HepG2 (cell line): ENCODE measurements at regions not wholly inside any gene's neighbourhood (a gene's known extent, or its start where the extent isn't known, plus 50 kb on each side); places are given as distances from the start of the nearest gene placed in this dataset.

Experiments
- ATAC-seq: fragments of 200-7000 bp; cut with Tn5 transposase; 3 replicates; pipeline ENCODE4 v1.9.1; 2020; ENCODE audit warnings: mild to moderate bottlenecking, moderate library complexity
- BruUV-seq: library from RNA; stranded (reverse); fragments of 400-500 nt; replicated peaks from 2 replicates; lab custom pipeline; 2021; lab: Mats Ljungman, UMichigan
- CTCF ChIA-PET: fragments of 300-600 bp; formaldehyde crosslinking; extraction: SDS; loops from one replicate; lab custom pipeline; 2021; ENCODE audit warnings: low total read pairs, inconsistent platforms, low intra/inter-chr PET ratio; lab: Yijun Ruan, JAX
- POLR2A ChIA-PET: fragments of 350-600 bp; sonication (Branson Sonifier 250); formaldehyde crosslinking; loops from one replicate; lab custom pipeline; 2020; ENCODE audit warnings: antibody characterized with exemption, inconsistent platforms; lab: Yijun Ruan, JAX
- DNase-seq: peaks from one replicate; pipeline ENCODE4 v3.0.0-alpha.2; 2015; ENCODE audit warnings: low spot score
- FAIRE-seq: peaks from 3 replicates; lab custom pipeline; 2011; peaks lifted over from hg19 to GRCh38; lab: Jason Lieb, UNC
- H2AFZ ChIP-seq: one replicate; pipeline ENCODE4 v1.6.1; 2011; ENCODE audit warnings: low read length, inconsistent platforms
- H3K27ac ChIP-seq: fragments of 300-600 bp; 3 replicates; pipeline ENCODE4 v1.8.0; 2011; ENCODE audit warnings: mixed run types, mild to moderate bottlenecking, mixed read lengths, low read length, inconsistent platforms; ENCODE audit not compliant: insufficient read depth; ENCODE audit errors: extremely low read length
- H3K27me3 ChIP-seq, 2 experiments: fragments of 200-600 bp in 1 of 2; 2 replicates in 1 of 2; 3 replicates in 1 of 2; pipeline versions ENCODE4 v1.6.0 to v1.8.0; 2011; ENCODE audit warnings: low read length in 2 of 2, mild to moderate bottlenecking in 2 of 2, moderate library complexity in 2 of 2, inconsistent platforms in 1 of 2; ENCODE audit not compliant: insufficient read depth in 2 of 2, control insufficient read depth in 1 of 2
- H3K36me3 ChIP-seq, 2 experiments: fragments of 200-600 bp in 1 of 2; replicated peaks in 1 of 2; 2 replicates in 1 of 2; 3 replicates in 1 of 2; pipeline versions ENCODE4 v1.5.1 to v1.8.0; 2011; ENCODE audit warnings: low read length in 2 of 2, inconsistent platforms in 1 of 2; ENCODE audit not compliant: insufficient read depth in 2 of 2, control insufficient read depth in 1 of 2
- H3K4me1 ChIP-seq: 2 replicates; pipeline ENCODE4 v1.5.1; 2012; ENCODE audit warnings: low read length, inconsistent platforms; ENCODE audit not compliant: insufficient read depth
- H3K4me2 ChIP-seq: 2 replicates; pipeline ENCODE4 v1.6.0; 2011; ENCODE audit warnings: low read depth, low read length, inconsistent platforms
- H3K4me3 ChIP-seq, 3 experiments: fragments of 200-600 bp in 1 of 3; sonication (generic), shearing (Covaris generic) in 1 of 3; replicated peaks in 1 of 3; 2 replicates each; pipeline ENCODE4 v1.5.1; 2011 to 2016; ENCODE audit warnings: low read length in 3 of 3, inconsistent platforms in 2 of 3, low read depth in 2 of 3, mild to moderate bottlenecking in 2 of 3, control low read depth in 1 of 3, mixed read lengths in 1 of 3; ENCODE audit not compliant: insufficient read depth in 1 of 3
- H3K79me2 ChIP-seq: one replicate; pipeline ENCODE4 v1.6.1; 2011; ENCODE audit warnings: low read length, inconsistent platforms; ENCODE audit not compliant: insufficient read depth
- H3K9ac ChIP-seq: 2 replicates; pipeline ENCODE4 v1.6.0; 2011; ENCODE audit warnings: mild to moderate bottlenecking, low read depth, low read length, inconsistent platforms; ENCODE audit not compliant: insufficient read depth
- H3K9me3 ChIP-seq: 2 replicates; pipeline ENCODE4 v1.5.1; 2012; ENCODE audit warnings: mild to moderate bottlenecking, low read length
- H4K20me1 ChIP-seq: 2 replicates; pipeline ENCODE4 v1.6.0; 2011; ENCODE audit warnings: inconsistent platforms, mild to moderate bottlenecking, low read length, moderate library complexity; ENCODE audit not compliant: insufficient read depth
- FOXA3 ChIP-seq: IDR thresholded peaks from 2 replicates; pipeline ENCODE4 v1.6.1; 2016; ENCODE audit warnings: missing genetic modification reagents, missing compliant biosample characterization
- GABPB1 ChIP-seq: IDR thresholded peaks from 2 replicates; pipeline ENCODE4 v1.6.1; 2016; ENCODE audit warnings: mild to moderate bottlenecking, missing genetic modification reagents, moderate library complexity, missing compliant biosample characterization
- RAD51 ChIP-seq: fragments of 450-650 bp; IDR thresholded peaks from 2 replicates; pipeline ENCODE4 v1.6.1; 2016; ENCODE audit warnings: borderline replicate concordance
- WGBS: methylation state at CpG from one replicate; pipeline ENCODE4 v1.1.6; 2017; ENCODE audit warnings: low lambda C conversion rate; 5-methylcytosine and 5-hydroxymethylcytosine counted together
- in situ Hi-C: cut with HindIII; loops from 2 replicates; pipeline ENCODE4 v1.10.0; 2017; ENCODE audit warnings: low pct_unique_long_range_greater_than_20kb; ENCODE audit not compliant: extremely low pct_ligation_motif_present
- intact Hi-C: fragments of 100-400 bp; cut with micrococcal nuclease; formaldehyde crosslinking; loops from one replicate; pipeline ENCODE4 v1.10.0; 2022; ENCODE audit not compliant: unreplicated experiment
- TF ChIP-seq, protein P1 (sequence below): sonication (generic); formaldehyde crosslinking; conservative IDR thresholded peaks from 2 replicates; pipeline ENCODE4 v1.4.0; 2020; ENCODE audit warnings: missing genetic modification reagents
- TF ChIP-seq, protein P2 (sequence below): fragments of 450-650 bp; IDR thresholded peaks from 2 replicates; pipeline ENCODE4 v1.6.1; 2017
- TF ChIP-seq, protein P3 (sequence below): sonication (generic); formaldehyde crosslinking; IDR thresholded peaks from 2 replicates; pipeline ENCODE4 v1.4.0; 2020; ENCODE audit warnings: missing genetic modification reagents, mild to moderate bottlenecking, borderline replicate concordance
- TF ChIP-seq, protein P4 (sequence below): sonication (generic); formaldehyde crosslinking; IDR thresholded peaks from one replicate; pipeline ENCODE4 v1.5.1; 2020; ENCODE audit warnings: mild to moderate bottlenecking, missing genetic modification reagents; ENCODE audit errors: not compliant biosample characterization

DNA sequence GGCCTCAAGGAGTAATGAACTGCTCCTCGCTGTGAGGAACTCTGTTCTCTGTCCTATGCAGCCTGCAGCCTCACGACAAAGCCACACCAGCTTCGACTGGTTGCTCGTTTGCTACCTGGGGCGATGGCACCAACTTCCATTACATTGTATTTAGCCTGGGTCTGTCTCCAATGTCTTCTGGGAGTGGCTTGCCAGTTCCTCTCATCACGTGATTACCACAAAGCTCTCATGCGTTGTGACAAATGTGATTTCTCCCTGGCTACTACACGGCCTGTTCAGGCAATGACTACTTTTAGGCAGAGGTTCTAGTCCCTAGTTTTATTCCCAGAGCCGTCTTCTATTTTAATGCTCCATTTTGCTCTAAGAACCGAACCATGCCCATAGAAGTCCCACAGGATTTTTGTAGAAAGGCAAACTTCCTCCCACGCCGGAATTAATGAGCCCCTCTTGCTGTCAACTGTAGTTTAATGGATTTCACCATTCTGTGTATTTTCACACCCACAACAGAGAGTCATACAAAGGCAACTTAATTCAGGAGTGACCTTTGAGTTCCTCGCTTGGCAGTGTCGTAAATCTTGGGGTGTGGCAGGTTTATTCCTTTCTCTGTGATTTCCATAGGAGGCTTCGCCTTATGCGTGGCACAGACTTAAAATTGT is 351.9 kb downstream of the EFNB2 start:
- intact Hi-C loops (no loop called here), in situ Hi-C loops (no loop called here)
- POLR2A ChIA-PET: no interaction called here
- Histone ChIP-seq H3K4me1 (no peaks in the 10 kb centered on the region), H3K9ac (no peak overlapping the region), H3K27ac (no peak overlapping the region), H3K4me2 (no peak overlapping the region), H3K27me3 (no peaks in the 10 kb centered on the region; a peak in 1 of 5 replicates), H3K79me2 (no peaks in the 10 kb centered on the region), H2AFZ (no peak overlapping the region), H3K36me3 (no peaks in the 10 kb centered on the region), H3K9me3 (peaks cover 13% of the 10 kb centered on the region; the same call in 1 of the 2 replicates), H4K20me1 (no peaks in the 10 kb centered on the region), H3K4me3 (no peak overlapping the region)
- ATAC-seq: no peak
- DNase-seq: no peak
- no TSS peak for BruUV-seq
- FAIRE-seq: no peak
- 12% methylated on average over 15 of the region's 16 CpGs for WGBS
- TF ChIP-seq RAD51 (0 out of 2 replicates have a peak, but pooled peaks have one; percentile 22), GABPB1 (CRISPR knock-in tag) (no peak), FOXA3 (CRISPR knock-in tag) (no peak)
- TF ChIP-seq, protein P1, sequence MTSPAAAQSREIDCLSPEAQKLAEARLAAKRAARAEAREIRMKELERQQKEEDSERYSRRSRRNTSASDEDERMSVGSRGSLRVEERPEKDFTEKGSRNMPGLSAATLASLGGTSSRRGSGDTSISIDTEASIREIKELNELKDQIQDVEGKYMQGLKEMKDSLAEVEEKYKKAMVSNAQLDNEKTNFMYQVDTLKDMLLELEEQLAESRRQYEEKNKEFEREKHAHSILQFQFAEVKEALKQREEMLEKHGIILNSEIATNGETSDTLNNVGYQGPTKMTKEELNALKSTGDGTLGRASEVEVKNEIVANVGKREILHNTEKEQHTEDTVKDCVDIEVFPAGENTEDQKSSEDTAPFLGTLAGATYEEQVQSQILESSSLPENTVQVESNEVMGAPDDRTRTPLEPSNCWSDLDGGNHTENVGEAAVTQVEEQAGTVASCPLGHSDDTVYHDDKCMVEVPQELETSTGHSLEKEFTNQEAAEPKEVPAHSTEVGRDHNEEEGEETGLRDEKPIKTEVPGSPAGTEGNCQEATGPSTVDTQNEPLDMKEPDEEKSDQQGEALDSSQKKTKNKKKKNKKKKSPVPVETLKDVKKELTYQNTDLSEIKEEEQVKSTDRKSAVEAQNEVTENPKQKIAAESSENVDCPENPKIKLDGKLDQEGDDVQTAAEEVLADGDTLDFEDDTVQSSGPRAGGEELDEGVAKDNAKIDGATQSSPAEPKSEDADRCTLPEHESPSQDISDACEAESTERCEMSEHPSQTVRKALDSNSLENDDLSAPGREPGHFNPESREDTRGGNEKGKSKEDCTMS (CRISPR knock-in tag): no peak
- TF ChIP-seq, protein P2, sequence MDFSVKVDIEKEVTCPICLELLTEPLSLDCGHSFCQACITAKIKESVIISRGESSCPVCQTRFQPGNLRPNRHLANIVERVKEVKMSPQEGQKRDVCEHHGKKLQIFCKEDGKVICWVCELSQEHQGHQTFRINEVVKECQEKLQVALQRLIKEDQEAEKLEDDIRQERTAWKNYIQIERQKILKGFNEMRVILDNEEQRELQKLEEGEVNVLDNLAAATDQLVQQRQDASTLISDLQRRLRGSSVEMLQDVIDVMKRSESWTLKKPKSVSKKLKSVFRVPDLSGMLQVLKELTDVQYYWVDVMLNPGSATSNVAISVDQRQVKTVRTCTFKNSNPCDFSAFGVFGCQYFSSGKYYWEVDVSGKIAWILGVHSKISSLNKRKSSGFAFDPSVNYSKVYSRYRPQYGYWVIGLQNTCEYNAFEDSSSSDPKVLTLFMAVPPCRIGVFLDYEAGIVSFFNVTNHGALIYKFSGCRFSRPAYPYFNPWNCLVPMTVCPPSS: no peak
- TF ChIP-seq, protein P3, sequence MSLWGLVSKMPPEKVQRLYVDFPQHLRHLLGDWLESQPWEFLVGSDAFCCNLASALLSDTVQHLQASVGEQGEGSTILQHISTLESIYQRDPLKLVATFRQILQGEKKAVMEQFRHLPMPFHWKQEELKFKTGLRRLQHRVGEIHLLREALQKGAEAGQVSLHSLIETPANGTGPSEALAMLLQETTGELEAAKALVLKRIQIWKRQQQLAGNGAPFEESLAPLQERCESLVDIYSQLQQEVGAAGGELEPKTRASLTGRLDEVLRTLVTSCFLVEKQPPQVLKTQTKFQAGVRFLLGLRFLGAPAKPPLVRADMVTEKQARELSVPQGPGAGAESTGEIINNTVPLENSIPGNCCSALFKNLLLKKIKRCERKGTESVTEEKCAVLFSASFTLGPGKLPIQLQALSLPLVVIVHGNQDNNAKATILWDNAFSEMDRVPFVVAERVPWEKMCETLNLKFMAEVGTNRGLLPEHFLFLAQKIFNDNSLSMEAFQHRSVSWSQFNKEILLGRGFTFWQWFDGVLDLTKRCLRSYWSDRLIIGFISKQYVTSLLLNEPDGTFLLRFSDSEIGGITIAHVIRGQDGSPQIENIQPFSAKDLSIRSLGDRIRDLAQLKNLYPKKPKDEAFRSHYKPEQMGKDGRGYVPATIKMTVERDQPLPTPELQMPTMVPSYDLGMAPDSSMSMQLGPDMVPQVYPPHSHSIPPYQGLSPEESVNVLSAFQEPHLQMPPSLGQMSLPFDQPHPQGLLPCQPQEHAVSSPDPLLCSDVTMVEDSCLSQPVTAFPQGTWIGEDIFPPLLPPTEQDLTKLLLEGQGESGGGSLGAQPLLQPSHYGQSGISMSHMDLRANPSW (CRISPR knock-in tag): no peak
- TF ChIP-seq, protein P4, sequence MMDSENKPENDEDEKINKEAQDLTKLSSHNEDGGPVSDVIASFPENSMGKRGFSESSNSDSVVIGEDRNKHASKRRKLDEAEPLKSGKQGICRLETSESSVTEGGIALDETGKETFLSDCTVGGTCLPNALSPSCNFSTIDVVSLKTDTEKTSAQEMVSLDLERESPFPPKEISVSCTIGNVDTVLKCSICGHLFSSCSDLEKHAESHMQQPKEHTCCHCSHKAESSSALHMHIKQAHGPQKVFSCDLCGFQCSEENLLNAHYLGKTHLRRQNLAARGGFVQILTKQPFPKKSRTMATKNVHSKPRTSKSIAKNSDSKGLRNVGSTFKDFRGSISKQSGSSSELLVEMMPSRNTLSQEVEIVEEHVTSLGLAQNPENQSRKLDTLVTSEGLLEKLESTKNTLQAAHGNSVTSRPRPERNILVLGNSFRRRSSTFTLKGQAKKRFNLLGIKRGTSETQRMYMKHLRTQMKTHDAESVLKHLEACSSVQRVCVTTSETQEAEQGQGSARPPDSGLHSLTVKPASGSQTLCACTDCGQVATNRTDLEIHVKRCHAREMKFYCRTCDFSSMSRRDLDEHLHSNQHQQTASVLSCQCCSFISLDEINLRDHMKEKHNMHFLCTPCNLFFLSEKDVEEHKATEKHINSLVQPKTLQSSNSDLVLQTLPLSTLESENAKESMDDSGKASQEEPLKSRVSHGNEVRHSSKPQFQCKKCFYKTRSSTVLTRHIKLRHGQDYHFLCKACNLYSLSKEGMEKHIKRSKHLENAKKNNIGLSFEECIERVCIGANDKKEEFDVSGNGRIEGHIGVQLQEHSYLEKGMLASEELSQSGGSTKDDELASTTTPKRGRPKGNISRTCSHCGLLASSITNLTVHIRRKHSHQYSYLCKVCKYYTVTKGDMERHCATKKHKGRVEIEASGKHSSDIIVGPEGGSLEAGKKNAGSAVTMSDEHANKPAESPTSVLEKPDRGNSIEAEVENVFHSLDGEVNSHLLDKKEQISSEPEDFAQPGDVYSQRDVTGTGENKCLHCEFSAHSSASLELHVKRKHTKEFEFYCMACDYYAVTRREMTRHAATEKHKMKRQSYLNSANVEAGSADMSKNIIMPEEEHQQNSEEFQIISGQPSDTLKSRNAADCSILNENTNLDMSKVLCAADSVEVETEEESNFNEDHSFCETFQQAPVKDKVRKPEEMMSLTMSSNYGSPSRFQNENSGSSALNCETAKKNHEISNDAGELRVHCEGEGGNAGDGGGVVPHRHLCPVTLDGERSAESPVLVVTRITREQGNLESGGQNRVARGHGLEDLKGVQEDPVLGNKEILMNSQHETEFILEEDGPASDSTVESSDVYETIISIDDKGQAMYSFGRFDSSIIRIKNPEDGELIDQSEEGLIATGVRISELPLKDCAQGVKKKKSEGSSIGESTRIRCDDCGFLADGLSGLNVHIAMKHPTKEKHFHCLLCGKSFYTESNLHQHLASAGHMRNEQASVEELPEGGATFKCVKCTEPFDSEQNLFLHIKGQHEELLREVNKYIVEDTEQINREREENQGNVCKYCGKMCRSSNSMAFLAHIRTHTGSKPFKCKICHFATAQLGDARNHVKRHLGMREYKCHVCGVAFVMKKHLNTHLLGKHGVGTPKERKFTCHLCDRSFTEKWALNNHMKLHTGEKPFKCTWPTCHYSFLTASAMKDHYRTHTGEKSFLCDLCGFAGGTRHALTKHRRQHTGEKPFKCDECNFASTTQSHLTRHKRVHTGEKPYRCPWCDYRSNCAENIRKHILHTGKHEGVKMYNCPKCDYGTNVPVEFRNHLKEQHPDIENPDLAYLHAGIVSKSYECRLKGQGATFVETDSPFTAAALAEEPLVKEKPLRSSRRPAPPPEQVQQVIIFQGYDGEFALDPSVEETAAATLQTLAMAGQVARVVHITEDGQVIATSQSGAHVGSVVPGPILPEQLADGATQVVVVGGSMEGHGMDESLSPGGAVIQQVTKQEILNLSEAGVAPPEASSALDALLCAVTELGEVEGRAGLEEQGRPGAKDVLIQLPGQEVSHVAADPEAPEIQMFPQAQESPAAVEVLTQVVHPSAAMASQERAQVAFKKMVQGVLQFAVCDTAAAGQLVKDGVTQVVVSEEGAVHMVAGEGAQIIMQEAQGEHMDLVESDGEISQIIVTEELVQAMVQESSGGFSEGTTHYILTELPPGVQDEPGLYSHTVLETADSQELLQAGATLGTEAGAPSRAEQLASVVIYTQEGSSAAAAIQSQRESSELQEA (CRISPR knock-in tag): no peak
- CTCF ChIA-PET: no interaction called here
